AG04450 (cell line): ENCODE measurements at regions not wholly inside any gene's neighbourhood (a gene's known extent, or its start where the extent isn't known, plus 50 kb on each side); places are given as distances from the start of the nearest gene placed in this dataset.

Source experiments
- CTCF ChIA-PET: fragments of 300-600, 350-600 bp; formaldehyde crosslinking; extraction: SDS; loops from one replicate; lab custom pipeline; 2022; ENCODE audit warnings: antibody characterized with exemption, inconsistent platforms; lab: Charles Lee
- POLR2A ChIA-PET: fragments of 350-600 bp; formaldehyde crosslinking; extraction: SDS; loops from one replicate; lab custom pipeline; 2021; ENCODE audit warnings: antibody characterized with exemption, inconsistent platforms; lab: Yijun Ruan, JAX
- DNase-seq: peaks from one replicate; pipeline ENCODE4 v3.0.0-alpha.2; 2011; ENCODE audit warnings: low read depth, low spot score
- H3K27ac ChIP-seq: one replicate; pipeline ENCODE4 v1.5.1; 2012; ENCODE audit warnings: low read depth, low read length, control low read depth
- H3K27me3 ChIP-seq: one replicate; pipeline ENCODE4 v1.6.0; 2012; ENCODE audit warnings: low read length; ENCODE audit not compliant: control insufficient read depth, insufficient read depth
- H3K4me3 ChIP-seq: 2 replicates; pipeline ENCODE4 v1.5.1; 2011; ENCODE audit warnings: mild to moderate bottlenecking, low read depth, low read length, control low read depth
- H3K9me3 ChIP-seq: 2 replicates; pipeline ENCODE4 v1.5.1; 2012; ENCODE audit warnings: low read length; ENCODE audit not compliant: control insufficient read depth, insufficient read depth
- TF ChIP-seq, protein P1 (sequence below): IDR thresholded peaks from 2 replicates; pipeline ENCODE4 v1.5.1; 2011; ENCODE audit warnings: low read depth, low read length, control low read depth, inconsistent platforms

DNA sequence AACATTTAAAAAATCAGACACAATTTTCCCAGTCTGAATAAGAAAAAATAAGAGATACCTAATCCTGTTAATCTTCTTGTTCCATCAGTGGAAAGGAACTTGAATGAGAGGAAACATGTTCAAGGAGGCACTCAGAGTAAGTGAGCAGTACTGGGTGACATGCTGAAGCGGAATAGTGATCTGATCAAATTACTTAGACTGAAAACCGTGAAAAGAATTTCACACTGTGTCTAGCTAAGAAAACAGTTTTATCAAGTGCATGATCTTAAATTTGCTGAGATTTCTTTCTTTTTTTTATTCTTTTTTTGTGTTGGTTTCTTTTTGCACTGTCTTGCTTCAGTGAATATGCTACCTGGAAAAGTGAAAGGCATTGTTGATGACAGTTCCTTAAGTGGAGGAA lies 249.5 kb upstream of the SLC10A2 start:
- H3K27ac ChIP-seq, result no peak overlapping the region
- CTCF ChIA-PET, result no interaction called here
- POLR2A ChIA-PET, result no interaction called here
- no peaks in the 10 kb centered on the region for H3K9me3 ChIP-seq
- no peak overlapping the region for H3K4me3 ChIP-seq
- TF ChIP-seq, protein P1, sequence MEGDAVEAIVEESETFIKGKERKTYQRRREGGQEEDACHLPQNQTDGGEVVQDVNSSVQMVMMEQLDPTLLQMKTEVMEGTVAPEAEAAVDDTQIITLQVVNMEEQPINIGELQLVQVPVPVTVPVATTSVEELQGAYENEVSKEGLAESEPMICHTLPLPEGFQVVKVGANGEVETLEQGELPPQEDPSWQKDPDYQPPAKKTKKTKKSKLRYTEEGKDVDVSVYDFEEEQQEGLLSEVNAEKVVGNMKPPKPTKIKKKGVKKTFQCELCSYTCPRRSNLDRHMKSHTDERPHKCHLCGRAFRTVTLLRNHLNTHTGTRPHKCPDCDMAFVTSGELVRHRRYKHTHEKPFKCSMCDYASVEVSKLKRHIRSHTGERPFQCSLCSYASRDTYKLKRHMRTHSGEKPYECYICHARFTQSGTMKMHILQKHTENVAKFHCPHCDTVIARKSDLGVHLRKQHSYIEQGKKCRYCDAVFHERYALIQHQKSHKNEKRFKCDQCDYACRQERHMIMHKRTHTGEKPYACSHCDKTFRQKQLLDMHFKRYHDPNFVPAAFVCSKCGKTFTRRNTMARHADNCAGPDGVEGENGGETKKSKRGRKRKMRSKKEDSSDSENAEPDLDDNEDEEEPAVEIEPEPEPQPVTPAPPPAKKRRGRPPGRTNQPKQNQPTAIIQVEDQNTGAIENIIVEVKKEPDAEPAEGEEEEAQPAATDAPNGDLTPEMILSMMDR, result no peak
- H3K27me3 ChIP-seq, result no peaks in the 10 kb centered on the region
- no peak for DNase-seq

DNA sequence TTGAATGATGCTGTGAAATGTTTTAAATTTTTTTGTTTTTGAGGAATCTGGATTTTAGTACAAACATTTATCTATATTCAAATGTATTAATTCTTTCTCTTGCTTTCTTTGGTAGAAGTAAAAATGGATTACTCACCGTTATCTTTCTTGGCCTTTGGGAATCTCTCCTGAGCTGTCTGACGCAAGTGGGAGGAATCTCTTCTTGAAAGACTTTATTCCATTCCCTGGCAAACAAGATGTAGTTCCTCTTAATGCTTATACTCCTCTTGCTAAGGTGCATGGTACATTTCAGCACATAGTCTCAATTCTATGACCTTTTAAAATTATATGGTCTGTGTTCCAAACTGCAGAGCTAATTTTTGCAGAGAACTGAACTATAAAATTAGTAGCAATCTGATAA lies 246.2 kb upstream of the SLC10A2 start:
- no peaks in the 10 kb centered on the region for H3K27me3 ChIP-seq
- DNase-seq, result no peak
- TF ChIP-seq, protein P1, result no peak
- ChIA-PET POLR2A (no interaction called here), CTCF (no interaction called here)
- no peak overlapping the region for H3K27ac ChIP-seq
- H3K4me3 ChIP-seq, result no peak overlapping the region
- no peaks in the 10 kb centered on the region; the same call in 1 of the 2 replicates for H3K9me3 ChIP-seq

DNA sequence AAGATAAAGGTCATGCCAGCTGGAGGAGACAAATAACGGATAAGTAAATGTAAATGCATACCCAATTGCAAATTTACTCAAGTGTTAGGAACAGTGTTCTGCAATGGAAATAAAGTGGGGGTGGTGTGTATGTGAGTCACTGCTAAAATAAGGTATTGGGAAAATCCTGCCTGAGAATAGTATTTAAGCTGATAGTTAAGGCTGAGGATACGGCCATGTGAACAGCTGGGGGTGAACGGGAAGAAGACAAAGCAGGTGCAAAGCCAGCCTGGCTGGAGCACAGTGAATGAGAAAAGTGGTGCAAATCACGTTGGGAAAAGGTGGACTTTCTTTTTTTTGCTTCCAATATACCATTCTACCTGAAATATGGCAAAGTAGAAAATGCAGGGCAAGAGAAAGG lies 242.4 kb upstream of the SLC10A2 start:
- Histone ChIP-seq H3K4me3 (no peak overlapping the region), H3K27me3 (no peaks in the 10 kb centered on the region), H3K9me3 (no peaks in the 10 kb centered on the region; the same call in 1 of the 2 replicates), H3K27ac (no peak overlapping the region)
- TF ChIP-seq, protein P1, result no peak
- ChIA-PET POLR2A (no interaction called here), CTCF (no interaction called here)
- DNase-seq, result no peak

DNA sequence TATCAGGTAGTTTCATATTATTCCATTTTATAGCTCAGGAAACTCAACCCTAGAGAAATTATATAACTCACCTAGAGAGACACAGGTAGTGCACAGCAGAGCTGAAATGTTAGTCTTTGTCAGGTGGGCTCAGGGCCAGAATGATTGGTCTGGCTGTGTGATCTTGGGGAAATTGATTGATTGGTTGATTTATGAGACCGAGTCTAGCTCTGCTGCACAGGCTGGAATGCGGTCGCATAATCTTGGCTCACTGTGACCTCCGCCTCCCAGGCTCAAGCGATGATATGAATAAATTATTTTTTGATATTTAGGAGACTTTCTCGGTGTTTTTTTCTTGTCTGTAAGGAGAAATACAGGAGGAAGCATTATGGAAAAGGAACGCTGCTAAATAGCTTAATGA lies 239.9 kb upstream of the SLC10A2 start:
- no peak for DNase-seq
- ChIA-PET POLR2A (no interaction called here), CTCF (no interaction called here)
- no peaks in the 10 kb centered on the region for H3K27me3 ChIP-seq
- H3K9me3 ChIP-seq, result no peaks in the 10 kb centered on the region; the same call in 1 of the 2 replicates
- H3K27ac ChIP-seq, result no peak overlapping the region
- TF ChIP-seq, protein P1, result no peak
- H3K4me3 ChIP-seq, result no peak overlapping the region

DNA sequence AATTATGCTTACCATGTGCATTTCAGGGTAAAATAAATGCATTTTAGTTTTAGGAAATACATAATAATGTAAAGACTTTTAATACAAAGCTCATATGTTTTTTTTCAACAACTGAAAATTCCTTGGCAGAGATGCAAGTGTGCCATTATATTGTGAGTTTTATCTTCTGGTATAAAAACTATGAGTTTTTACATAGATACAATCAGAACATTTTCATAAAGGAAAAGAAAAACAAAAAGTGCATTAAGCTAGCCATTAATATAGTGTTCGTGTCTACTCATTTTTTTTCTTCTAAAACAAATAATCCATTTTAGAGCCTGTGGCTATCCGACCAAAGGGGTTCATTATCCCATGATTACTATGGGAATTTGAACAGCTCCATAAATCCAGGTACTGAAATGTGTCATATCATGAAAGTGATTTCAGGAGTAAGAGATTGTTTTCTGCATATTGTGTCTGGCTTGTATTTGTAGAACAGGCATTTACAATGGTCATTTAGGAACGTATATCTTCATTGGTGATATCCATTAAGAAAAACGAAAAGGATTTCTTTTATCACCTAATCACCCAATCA lies 236.9 kb upstream of the SLC10A2 start:
- Histone ChIP-seq H3K4me3 (no peak overlapping the region), H3K27me3 (no peaks in the 10 kb centered on the region), H3K9me3 (peaks cover 3% of the 10 kb centered on the region; the same call in 1 of the 2 replicates), H3K27ac (no peak overlapping the region)
- DNase-seq, result no peak
- ChIA-PET POLR2A (no interaction called here), CTCF (no interaction called here)
- TF ChIP-seq, protein P1, result no peak
